ENCODE measurements at regions not wholly inside any gene's neighbourhood (a gene's known extent, or its start where the extent isn't known, plus 50 kb on each side); places are given as distances from the start of the nearest gene placed in this dataset.
A peak's percentile ranks its signal among the peaks of the same experiment; 100 is the strongest.

DNA sequence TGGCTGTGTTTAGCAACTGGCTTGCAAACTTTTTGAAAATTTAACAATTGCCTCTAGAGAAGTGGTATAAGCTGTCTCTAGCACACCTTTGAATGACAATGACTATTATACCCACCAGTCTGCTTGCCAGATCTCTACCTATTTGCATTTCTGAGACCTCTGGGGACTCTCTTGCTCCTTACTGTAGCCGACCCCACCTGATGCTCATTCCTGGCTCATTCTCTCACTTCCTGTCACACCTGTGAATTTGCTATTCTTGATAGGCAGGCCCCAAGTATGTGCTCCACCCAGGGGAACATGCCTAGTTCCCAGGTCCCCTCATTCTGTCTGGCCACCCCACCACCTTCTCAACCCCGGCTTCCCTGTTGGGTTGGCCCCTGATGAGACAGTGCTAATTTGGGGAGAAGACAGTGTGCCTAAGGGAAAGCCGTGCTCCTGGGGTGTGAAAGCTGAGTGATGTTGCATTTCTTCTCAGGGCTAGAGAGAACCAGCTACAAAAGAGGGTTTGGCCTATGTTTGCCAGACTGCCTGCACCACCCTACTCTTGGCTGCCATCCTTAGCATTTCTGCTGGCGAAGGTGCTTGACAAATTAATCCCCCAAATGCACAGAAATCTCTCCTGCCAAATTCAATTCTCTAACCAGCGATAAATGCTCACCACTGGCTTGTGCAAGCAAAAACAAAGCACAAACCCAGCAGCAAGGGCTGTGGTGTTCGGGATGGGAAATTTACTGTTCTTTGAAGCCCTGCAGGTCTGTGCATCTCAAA is 138.2 kb downstream of the RPS24 start:
- ATAC-seq (ENCODE audit: insufficient read depth, low FRiP score) (no peak), DNase-seq (no peak)
- Histone ChIP-seq H3K27me3 (ENCODE audit: control insufficient read depth in 3 of 3, insufficient read depth in 3 of 3, low read length in 2 of 3) (no peaks in the 10 kb centered on the region), H3K4me1 (ENCODE audit: control insufficient read depth in 5 of 5, insufficient read depth in 5 of 5, low read length in 5 of 5) (peaks cover 0 to 6% (median 0%) of the 10 kb centered on the region in 5 donors), H3K27ac (ENCODE audit: low read depth in 1 of 2, low read length in 1 of 2) (no peak overlapping the region), H3K9me3 (ENCODE audit: control insufficient read depth in 4 of 4, insufficient read depth in 3 of 4, low read length in 3 of 4) (no peaks in the 10 kb centered on the region), H3K4me3 (no peak overlapping the region), H3K9ac (ENCODE audit: insufficient read depth in 1 of 2, low read length in 2 of 2) (no peak overlapping the region), H3K36me3 (ENCODE audit: control insufficient read depth in 4 of 4, insufficient read depth in 4 of 4, low read length in 4 of 4) (no peaks in the 10 kb centered on the region)
- 91 to 93% methylated on average over 6 of the region's 6 CpGs for WGBS, 2 donors
- TF ChIP-seq, protein P1, sequence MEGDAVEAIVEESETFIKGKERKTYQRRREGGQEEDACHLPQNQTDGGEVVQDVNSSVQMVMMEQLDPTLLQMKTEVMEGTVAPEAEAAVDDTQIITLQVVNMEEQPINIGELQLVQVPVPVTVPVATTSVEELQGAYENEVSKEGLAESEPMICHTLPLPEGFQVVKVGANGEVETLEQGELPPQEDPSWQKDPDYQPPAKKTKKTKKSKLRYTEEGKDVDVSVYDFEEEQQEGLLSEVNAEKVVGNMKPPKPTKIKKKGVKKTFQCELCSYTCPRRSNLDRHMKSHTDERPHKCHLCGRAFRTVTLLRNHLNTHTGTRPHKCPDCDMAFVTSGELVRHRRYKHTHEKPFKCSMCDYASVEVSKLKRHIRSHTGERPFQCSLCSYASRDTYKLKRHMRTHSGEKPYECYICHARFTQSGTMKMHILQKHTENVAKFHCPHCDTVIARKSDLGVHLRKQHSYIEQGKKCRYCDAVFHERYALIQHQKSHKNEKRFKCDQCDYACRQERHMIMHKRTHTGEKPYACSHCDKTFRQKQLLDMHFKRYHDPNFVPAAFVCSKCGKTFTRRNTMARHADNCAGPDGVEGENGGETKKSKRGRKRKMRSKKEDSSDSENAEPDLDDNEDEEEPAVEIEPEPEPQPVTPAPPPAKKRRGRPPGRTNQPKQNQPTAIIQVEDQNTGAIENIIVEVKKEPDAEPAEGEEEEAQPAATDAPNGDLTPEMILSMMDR (IDR thresholded peaks at IDR 0.05; ENCODE audit: control extremely low read depth, extremely low read depth), result no peak

DNA sequence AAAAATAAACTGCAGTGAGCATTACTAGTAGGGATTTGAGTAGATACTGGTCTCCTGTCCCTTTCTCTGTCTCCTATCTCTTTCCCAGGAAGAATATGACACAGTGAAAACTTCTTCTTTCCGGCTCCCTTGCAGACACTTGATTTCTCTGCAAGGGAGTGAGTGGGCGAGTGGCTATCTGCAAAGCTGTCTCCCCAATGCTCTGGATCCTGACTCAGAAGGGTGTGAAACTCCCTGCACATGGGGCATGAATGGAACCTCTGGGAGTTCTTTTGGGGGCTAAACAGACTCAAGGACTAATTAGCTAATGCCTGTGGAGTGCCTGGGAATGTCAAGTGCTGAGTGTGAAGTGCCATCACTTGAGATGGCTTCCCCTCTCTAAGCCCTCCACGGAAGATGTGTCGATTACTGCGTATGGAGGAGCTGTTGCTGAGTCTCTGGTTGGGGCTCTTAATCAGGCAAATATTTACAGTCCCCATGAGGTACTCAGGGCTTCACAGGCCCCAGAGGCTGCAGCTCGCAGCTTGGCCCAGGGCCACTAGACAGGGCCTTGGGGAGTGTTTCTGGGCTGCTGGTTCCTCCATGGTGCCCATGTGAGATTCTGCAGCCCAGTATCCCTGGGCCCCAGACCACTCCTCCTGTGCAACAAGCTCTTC is 139.8 kb downstream of the RPS24 start:
- DNase-seq, result peak; percentile 42 to 78 (median 72)
- 79 to 89% methylated on average over 6 of the region's 6 CpGs for WGBS, 2 donors
- no peak for ATAC-seq (ENCODE audit: insufficient read depth, low FRiP score)

DNA sequence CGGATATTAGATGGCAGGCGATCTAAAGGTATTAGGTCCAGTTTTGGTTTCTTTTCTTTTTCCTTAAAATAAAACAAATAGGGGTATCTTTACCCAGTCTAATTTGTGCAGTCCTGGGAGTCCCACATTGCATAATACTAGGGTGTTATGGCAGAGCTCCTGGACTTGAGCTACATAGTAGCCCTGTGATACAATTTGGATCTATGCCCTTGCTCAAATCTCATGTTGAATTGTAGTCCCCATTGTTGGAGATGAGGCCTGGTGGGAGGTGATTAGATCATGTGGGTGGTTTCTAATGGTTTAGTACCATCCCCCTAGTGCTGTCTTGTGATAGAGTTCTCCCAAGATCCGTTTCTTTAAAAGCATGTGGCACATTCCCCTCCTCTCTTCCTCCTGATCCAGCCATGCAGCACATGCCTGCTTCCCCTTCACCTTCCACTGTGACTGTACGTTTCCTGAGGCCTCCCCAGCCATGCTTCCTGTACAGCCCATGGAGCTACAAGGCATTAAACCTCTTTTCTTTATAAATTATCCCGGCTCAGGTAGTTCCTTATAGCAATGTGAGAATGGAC is 141.9 kb downstream of the RPS24 start:
- no peak for ATAC-seq (ENCODE audit: insufficient read depth, low FRiP score)
- TF ChIP-seq, protein P1 (IDR thresholded peaks at IDR 0.05; ENCODE audit: control extremely low read depth, extremely low read depth), result no peak

More for the DNA sequence above, 139.8 kb downstream of the RPS24 start:
- Histone ChIP-seq H3K36me3 (ENCODE audit: control insufficient read depth in 4 of 4, insufficient read depth in 4 of 4, low read length in 4 of 4) (no peaks in the 10 kb centered on the region), H3K27me3 (ENCODE audit: control insufficient read depth in 3 of 3, insufficient read depth in 3 of 3, low read length in 2 of 3) (no peaks in the 10 kb centered on the region), H3K9me3 (ENCODE audit: control insufficient read depth in 4 of 4, insufficient read depth in 3 of 4, low read length in 3 of 4) (no peaks in the 10 kb centered on the region), H3K4me3 (no peak overlapping the region), H3K9ac (ENCODE audit: insufficient read depth in 1 of 2, low read length in 2 of 2) (no peak overlapping the region), H3K4me1 (ENCODE audit: control insufficient read depth in 5 of 5, insufficient read depth in 5 of 5, low read length in 5 of 5) (peaks cover 0 to 6% (median 0%) of the 10 kb centered on the region in 5 donors), H3K27ac (ENCODE audit: low read depth in 1 of 2, low read length in 1 of 2) (no peak overlapping the region)
- TF ChIP-seq, protein P1 (IDR thresholded peaks at IDR 0.05; ENCODE audit: control extremely low read depth, extremely low read depth), result no peak

More for the DNA sequence above, 141.9 kb downstream of the RPS24 start:
- H3K36me3 ChIP-seq (ENCODE audit: control insufficient read depth in 4 of 4, insufficient read depth in 4 of 4, low read length in 4 of 4), result no peaks in the 10 kb centered on the region
- no peak overlapping the region for H3K4me3 ChIP-seq
- peak in 2 of 3 donors; percentile 37 to 62 for DNase-seq
- H3K27ac ChIP-seq (ENCODE audit: low read depth in 1 of 2, low read length in 1 of 2), result no peak overlapping the region
- no peaks in the 10 kb centered on the region for H3K27me3 ChIP-seq (ENCODE audit: control insufficient read depth in 3 of 3, insufficient read depth in 3 of 3, low read length in 2 of 3)
- H3K9ac ChIP-seq (ENCODE audit: insufficient read depth in 1 of 2, low read length in 2 of 2), result no peak overlapping the region
- H3K9me3 ChIP-seq (ENCODE audit: control insufficient read depth in 4 of 4, insufficient read depth in 3 of 4, low read length in 3 of 4), result no peaks in the 10 kb centered on the region
- H3K4me1 ChIP-seq (ENCODE audit: control insufficient read depth in 5 of 5, insufficient read depth in 5 of 5, low read length in 5 of 5), result peaks cover 0 to 8% (median 0%) of the 10 kb centered on the region in 5 donors
- WGBS, 2 donors, result 46 to 50% methylated on average over 5 of the region's 5 CpGs

Data from lung (tissue), 11 donors.